AG04450 (cell line): ENCODE measurements at regions not wholly inside any gene's neighbourhood (a gene's known extent, or its start where the extent isn't known, plus 50 kb on each side); places are given as distances from the start of the nearest gene placed in this dataset.

Source experiments
- CTCF ChIA-PET: fragments of 300-600, 350-600 bp; formaldehyde crosslinking; extraction: SDS; loops from one replicate; lab custom pipeline; 2022; ENCODE audit warnings: antibody characterized with exemption, inconsistent platforms; lab: Charles Lee
- POLR2A ChIA-PET: fragments of 350-600 bp; formaldehyde crosslinking; extraction: SDS; loops from one replicate; lab custom pipeline; 2021; ENCODE audit warnings: antibody characterized with exemption, inconsistent platforms; lab: Yijun Ruan, JAX
- DNase-seq: peaks from one replicate; pipeline ENCODE4 v3.0.0-alpha.2; 2011; ENCODE audit warnings: low read depth, low spot score
- H3K27ac ChIP-seq: one replicate; pipeline ENCODE4 v1.5.1; 2012; ENCODE audit warnings: low read depth, low read length, control low read depth
- H3K27me3 ChIP-seq: one replicate; pipeline ENCODE4 v1.6.0; 2012; ENCODE audit warnings: low read length; ENCODE audit not compliant: control insufficient read depth, insufficient read depth
- H3K4me3 ChIP-seq: 2 replicates; pipeline ENCODE4 v1.5.1; 2011; ENCODE audit warnings: mild to moderate bottlenecking, low read depth, low read length, control low read depth
- H3K9me3 ChIP-seq: 2 replicates; pipeline ENCODE4 v1.5.1; 2012; ENCODE audit warnings: low read length; ENCODE audit not compliant: control insufficient read depth, insufficient read depth
- CTCF ChIP-seq: IDR thresholded peaks from 2 replicates; pipeline ENCODE4 v1.5.1; 2011; ENCODE audit warnings: low read depth, low read length, control low read depth, inconsistent platforms

- no peak for DNase-seq
- Histone ChIP-seq H3K27me3 (peaks cover 2% of the 10 kb centered on the region), H3K9me3 (no peaks in the 10 kb centered on the region), H3K27ac (no peak overlapping the region), H3K4me3 (no peak overlapping the region)
- CTCF ChIA-PET: no interaction called here
- no peak for TF ChIP-seq CTCF
- POLR2A ChIA-PET: no interaction called here
Observed at GRCh38 chr10:34008656-34009055, 674.2 kb upstream of the NRP1 start.

- no peak overlapping the region for H3K27ac ChIP-seq
- H3K9me3 ChIP-seq: no peaks in the 10 kb centered on the region
- no peak for DNase-seq
- H3K27me3 ChIP-seq: peaks cover 7% of the 10 kb centered on the region
- no peak for TF ChIP-seq CTCF
- CTCF ChIA-PET: no interaction called here
- no peak overlapping the region for H3K4me3 ChIP-seq
- POLR2A ChIA-PET: no interaction called here
Observed at GRCh38 chr10:34006471-34006870, 672.0 kb upstream of the NRP1 start.

- no peaks in the 10 kb centered on the region for H3K9me3 ChIP-seq
- DNase-seq: no peak
- no peak for TF ChIP-seq CTCF
Observed at GRCh38 chr10:34003561-34003960, 669.1 kb upstream of the NRP1 start.

GRCh38 chr10:34002896-34003295, 668.4 kb upstream of the NRP1 start:
- Histone ChIP-seq H3K9me3 (no peaks in the 10 kb centered on the region), H3K4me3 (no peak overlapping the region), H3K27me3 (peaks cover 7% of the 10 kb centered on the region), H3K27ac (no peak overlapping the region)
- ChIA-PET CTCF (no interaction called here), POLR2A (no interaction called here)
- DNase-seq: no peak
- no peak for TF ChIP-seq CTCF

More at GRCh38 chr10:34003561-34003960, 669.1 kb upstream of the NRP1 start:
- no peak overlapping the region for H3K27ac ChIP-seq
- CTCF ChIA-PET: no interaction called here
- POLR2A ChIA-PET: no interaction called here
- H3K4me3 ChIP-seq: no peak overlapping the region
- H3K27me3 ChIP-seq: peaks cover 7% of the 10 kb centered on the region

- DNase-seq: no peak
- no peak for TF ChIP-seq CTCF
- Histone ChIP-seq H3K9me3 (no peaks in the 10 kb centered on the region), H3K27me3 (peaks cover 7% of the 10 kb centered on the region), H3K4me3 (no peak overlapping the region), H3K27ac (no peak overlapping the region)
- ChIA-PET CTCF (no interaction called here), POLR2A (no interaction called here)
Observed at GRCh38 chr10:34001831-34002230, 667.4 kb upstream of the NRP1 start.
